ENCODE measurements at regions not wholly inside any gene's neighbourhood (a gene's known extent, or its start where the extent isn't known, plus 50 kb on each side); places are given as distances from the start of the nearest gene placed in this dataset.
"Not testable (repeated sequence)": the region's sequence is repeated elsewhere in the genome, so short reads cannot be mapped to it uniquely, and the experiment has no call there.

DNA sequence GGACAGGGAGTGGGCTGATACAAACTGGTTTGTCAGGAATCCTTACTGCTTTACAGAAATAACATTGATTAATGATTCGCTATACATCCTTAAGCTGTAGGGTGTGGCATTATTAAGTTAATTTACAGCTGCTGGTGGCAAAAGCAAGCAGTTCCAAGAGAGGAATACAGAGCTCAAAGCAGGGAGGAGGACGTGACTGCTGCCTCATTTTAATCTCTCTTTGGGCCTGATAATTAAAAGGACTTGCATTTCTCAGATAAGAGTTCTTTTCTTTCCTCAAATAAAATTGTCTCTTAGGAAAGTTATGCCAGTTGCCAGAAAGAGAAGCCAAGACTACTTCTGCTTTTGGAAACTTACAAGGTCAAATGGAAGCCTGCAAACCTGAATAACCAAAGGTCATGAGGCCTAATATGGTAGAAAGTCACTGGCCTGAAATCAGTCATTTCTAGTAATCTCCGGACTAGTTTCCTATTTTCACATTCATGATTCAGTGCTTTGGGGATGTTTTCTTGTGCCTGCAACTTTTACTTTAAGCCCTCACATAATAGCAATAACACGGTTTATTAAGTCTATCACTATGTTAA lies 426.2 kb upstream of the SPATA31A3 start:
- TF ChIP-seq, protein P1, sequence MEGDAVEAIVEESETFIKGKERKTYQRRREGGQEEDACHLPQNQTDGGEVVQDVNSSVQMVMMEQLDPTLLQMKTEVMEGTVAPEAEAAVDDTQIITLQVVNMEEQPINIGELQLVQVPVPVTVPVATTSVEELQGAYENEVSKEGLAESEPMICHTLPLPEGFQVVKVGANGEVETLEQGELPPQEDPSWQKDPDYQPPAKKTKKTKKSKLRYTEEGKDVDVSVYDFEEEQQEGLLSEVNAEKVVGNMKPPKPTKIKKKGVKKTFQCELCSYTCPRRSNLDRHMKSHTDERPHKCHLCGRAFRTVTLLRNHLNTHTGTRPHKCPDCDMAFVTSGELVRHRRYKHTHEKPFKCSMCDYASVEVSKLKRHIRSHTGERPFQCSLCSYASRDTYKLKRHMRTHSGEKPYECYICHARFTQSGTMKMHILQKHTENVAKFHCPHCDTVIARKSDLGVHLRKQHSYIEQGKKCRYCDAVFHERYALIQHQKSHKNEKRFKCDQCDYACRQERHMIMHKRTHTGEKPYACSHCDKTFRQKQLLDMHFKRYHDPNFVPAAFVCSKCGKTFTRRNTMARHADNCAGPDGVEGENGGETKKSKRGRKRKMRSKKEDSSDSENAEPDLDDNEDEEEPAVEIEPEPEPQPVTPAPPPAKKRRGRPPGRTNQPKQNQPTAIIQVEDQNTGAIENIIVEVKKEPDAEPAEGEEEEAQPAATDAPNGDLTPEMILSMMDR (conservative IDR thresholded peaks at IDR 0.05), result not testable (repeated sequence)
- TF ChIP-seq EZH2 (IDR thresholded peaks at IDR 0.05; ENCODE audit: low read depth), result not testable (repeated sequence)
